Small intestine (tissue), 7 donors: ENCODE measurements at regions not wholly inside any gene's neighbourhood (a gene's known extent, or its start where the extent isn't known, plus 50 kb on each side); places are given as distances from the start of the nearest gene placed in this dataset.

ENCODE experiments used
- DNase-seq, 2 donors: peaks; one replicate each; pipeline versions ENCODE4 v3.0.0 to v3.0.0-alpha.2; 2013
- FAIRE-seq: peaks from 2 replicates; lab custom pipeline; 2012; peaks lifted over from hg19 to GRCh38; lab: Jason Lieb, UNC
- H3K27ac ChIP-seq, 3 donors: one replicate each; pipeline ENCODE4 v1.5.1; 2013; ENCODE audit warnings: low read length in 2 of 3, mild to moderate bottlenecking in 2 of 3, control low read depth in 1 of 3, inconsistent platforms in 1 of 3, low read depth in 1 of 3, moderate library complexity in 1 of 3
- H3K27me3 ChIP-seq, 3 donors: one replicate each; pipeline ENCODE4 v1.6.1; 2013; ENCODE audit warnings: low read length in 3 of 3, inconsistent platforms in 1 of 3; ENCODE audit not compliant: control insufficient read depth in 3 of 3, insufficient read depth in 3 of 3
- H3K36me3 ChIP-seq, 3 donors: one replicate each; pipeline ENCODE4 v1.6.1; 2013; ENCODE audit warnings: low read length in 3 of 3, inconsistent platforms in 1 of 3, low read depth in 1 of 3, mild to moderate bottlenecking in 1 of 3, moderate library complexity in 1 of 3; ENCODE audit not compliant: control insufficient read depth in 3 of 3, insufficient read depth in 2 of 3
- H3K4me1 ChIP-seq, 3 donors: one replicate each; pipeline ENCODE4 v1.6.1; 2013; ENCODE audit warnings: low read length in 2 of 3, inconsistent platforms in 1 of 3, low read depth in 1 of 3, mild to moderate bottlenecking in 1 of 3, moderate library complexity in 1 of 3; ENCODE audit not compliant: control insufficient read depth in 3 of 3, insufficient read depth in 2 of 3
- H3K4me3 ChIP-seq, 3 donors: one replicate each; pipeline ENCODE4 v1.5.1; 2013; ENCODE audit warnings: low read length in 3 of 3, control low read depth in 1 of 3, inconsistent platforms in 1 of 3, low read depth in 1 of 3, mild to moderate bottlenecking in 1 of 3, moderate library complexity in 1 of 3
- H3K9me3 ChIP-seq, 2 donors: one replicate each; pipeline ENCODE4 v1.6.1; 2013; ENCODE audit warnings: low read depth in 1 of 2, low read length in 1 of 2; ENCODE audit not compliant: control insufficient read depth in 2 of 2, insufficient read depth in 1 of 2
- WGBS, 3 donors: extraction: QIAGEN DNeasy Blood & Tissue Kit; methylation state at CpG; one replicate each; pipeline ENCODE4 v1.1.7; 2013; 5-methylcytosine and 5-hydroxymethylcytosine counted together
- donor health status: healthy with polysubstance abuse.
- donor health status: control.
- donor health status: control.
- donor health status: Bipolar disorder and iron deficiency.
- donor health status: healthy.

DNA sequence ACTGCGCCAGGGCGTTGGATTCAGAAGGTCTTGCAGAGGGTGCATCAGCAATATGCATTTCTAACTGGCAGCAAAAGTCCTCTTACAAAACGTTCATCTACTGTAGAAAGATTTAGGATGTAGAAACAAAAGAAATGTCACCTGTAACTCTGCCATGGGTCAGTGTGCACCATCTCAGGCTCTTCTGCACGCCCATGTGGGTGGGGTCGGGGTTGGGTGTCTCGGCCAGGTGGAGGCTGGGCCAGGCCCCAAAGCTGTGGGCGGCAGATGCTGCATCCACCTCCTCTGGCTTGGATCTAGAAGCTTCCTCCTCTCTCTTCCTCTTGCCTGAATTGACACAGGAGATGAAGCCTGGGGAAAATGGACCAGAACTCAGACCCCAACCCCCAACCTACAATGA lies 111.3 kb upstream of the PPP2R2D start:
- H3K27me3 ChIP-seq = no peaks in the 10 kb centered on the region
- H3K36me3 ChIP-seq = no peaks in the 10 kb centered on the region
- H3K4me3 ChIP-seq = no peak overlapping the region
- 77 to 85% (median 80%) methylated on average over 7 of the region's 7 CpGs for WGBS, 3 donors
- no peaks in the 10 kb centered on the region for H3K4me1 ChIP-seq
- no peak for FAIRE-seq
- no peak for DNase-seq
- no peaks in the 10 kb centered on the region for H3K9me3 ChIP-seq
- H3K27ac ChIP-seq = no peak overlapping the region

DNA sequence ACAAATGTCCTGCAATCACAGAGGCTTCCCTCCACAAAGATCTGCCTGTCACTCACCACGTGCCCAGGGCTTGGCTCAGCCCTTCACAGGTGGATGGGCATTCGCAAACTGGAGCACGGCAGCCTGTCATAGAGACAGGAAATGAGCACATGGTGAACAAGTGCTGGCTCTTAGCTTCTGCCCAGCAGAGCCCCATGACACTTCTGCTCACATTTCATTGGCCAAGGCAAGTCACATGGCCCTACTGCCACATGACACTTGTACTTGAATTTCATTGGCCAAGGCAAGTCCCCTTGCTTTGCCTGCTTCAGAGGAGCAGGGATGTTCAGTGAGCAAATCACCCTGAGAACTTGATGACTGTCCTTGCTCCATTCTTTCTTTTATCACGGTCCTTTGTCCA lies 110.8 kb upstream of the PPP2R2D start:
- no peak overlapping the region for H3K27ac ChIP-seq
- FAIRE-seq (no peak), DNase-seq (peak in 1 of 2 donors; percentile 3)
- WGBS, 3 donors = 79 to 81% (median 80%) methylated on average over 4 of the region's 4 CpGs
- no peaks in the 10 kb centered on the region for H3K27me3 ChIP-seq
- no peaks in the 10 kb centered on the region for H3K9me3 ChIP-seq
- no peaks in the 10 kb centered on the region for H3K4me1 ChIP-seq
- no peak overlapping the region for H3K4me3 ChIP-seq
- H3K36me3 ChIP-seq = no peaks in the 10 kb centered on the region

DNA sequence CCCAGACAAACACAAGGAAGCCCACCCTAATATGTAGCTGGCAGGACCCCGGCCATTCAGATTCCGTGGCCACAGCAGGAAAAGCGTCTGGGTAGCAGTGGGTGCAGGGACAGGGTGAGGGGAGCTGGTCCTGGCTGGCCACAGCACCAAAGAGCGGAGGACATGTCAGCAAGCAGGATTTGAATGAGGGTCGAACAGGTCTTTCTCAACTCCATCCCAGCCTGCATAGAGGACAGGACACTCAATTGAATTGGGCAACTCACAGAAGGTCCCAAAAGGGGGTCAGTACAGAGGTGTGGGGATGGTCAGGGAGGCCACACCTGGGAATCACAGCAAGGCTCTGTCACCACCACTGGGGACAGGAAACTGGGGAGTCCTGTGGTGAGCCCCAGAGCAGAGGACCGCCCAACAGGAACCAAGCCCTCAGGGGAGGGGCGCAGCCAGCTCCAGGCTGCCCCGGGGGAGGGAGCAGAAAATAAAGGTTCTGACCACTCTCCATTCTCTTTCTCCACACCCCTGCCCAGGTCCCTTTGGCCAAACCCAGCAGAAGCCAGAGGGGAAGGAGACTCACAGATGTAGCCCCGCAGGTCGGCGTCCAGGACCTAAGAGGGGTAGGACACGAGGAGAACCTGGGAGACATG lies 108.7 kb upstream of the PPP2R2D start:
- no peak overlapping the region for H3K27ac ChIP-seq
- no peak for FAIRE-seq
- 72 to 85% (median 75%) methylated on average over 12 of the region's 12 CpGs for WGBS, 3 donors

DNA sequence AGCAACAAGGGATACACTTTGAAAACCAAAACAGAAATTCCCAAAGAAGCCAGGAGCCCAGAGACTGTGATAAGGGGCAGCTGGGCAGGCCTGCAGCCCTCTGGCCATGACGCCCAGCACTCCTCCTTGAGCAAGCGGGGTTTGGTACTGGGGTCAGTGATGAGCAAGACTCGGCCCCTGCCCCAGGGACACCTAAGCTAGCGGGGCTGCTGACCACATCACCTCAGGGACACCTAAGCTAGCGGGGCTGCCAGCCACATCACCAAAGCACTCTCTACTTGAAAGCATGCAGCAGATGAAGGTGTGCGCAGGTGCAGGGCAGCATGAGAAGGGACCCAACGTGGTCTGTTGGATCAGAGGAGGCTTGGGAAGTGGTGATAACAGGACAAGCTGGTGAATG lies 108.0 kb upstream of the PPP2R2D start:
- WGBS, 3 donors = 79 to 87% (median 83%) methylated on average over 7 of the region's 7 CpGs
- Histone ChIP-seq H3K27me3 (no peaks in the 10 kb centered on the region), H3K4me3 (no peak overlapping the region), H3K4me1 (no peaks in the 10 kb centered on the region), H3K9me3 (peaks cover 0 to 5% of the 10 kb centered on the region in 2 donors), H3K36me3 (no peaks in the 10 kb centered on the region), H3K27ac (no peak overlapping the region)
- DNase-seq (no peak), FAIRE-seq (no peak)

More for the DNA sequence above, 108.7 kb upstream of the PPP2R2D start:
- H3K36me3 ChIP-seq = no peaks in the 10 kb centered on the region
- no peak for DNase-seq
- H3K9me3 ChIP-seq = no peaks in the 10 kb centered on the region
- H3K4me1 ChIP-seq = no peaks in the 10 kb centered on the region
- no peak overlapping the region for H3K4me3 ChIP-seq
- H3K27me3 ChIP-seq = no peaks in the 10 kb centered on the region

DNA sequence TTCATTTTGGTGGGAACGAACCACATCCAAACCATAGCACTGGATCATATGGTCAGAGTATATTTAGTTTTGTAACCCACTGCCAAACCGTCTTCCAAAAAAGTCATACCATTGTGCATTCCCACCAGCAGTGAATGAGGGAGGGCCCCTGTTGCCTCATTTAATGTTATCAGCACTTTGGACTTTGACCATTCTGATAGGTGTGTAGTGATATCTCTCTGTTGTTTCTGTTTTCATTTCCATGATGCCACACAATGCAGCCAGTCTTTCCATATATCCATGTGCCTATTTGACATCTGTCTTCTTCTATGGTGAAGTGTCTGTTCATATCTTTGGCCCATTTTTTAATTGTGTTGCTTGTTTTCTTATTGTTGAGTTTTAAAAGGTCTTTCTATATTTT lies 105.0 kb upstream of the PPP2R2D start:
- WGBS, 3 donors = 29 to 69% (median 42%) methylated on average over 2 of the region's 2 CpGs
- DNase-seq (peak; percentile 56 to 63), FAIRE-seq (no peak)
- Histone ChIP-seq H3K4me1 (no peaks in the 10 kb centered on the region), H3K27ac (no peak overlapping the region), H3K36me3 (no peaks in the 10 kb centered on the region), H3K4me3 (no peak overlapping the region), H3K27me3 (no peaks in the 10 kb centered on the region), H3K9me3 (peaks cover 0 to 5% of the 10 kb centered on the region in 2 donors)

DNA sequence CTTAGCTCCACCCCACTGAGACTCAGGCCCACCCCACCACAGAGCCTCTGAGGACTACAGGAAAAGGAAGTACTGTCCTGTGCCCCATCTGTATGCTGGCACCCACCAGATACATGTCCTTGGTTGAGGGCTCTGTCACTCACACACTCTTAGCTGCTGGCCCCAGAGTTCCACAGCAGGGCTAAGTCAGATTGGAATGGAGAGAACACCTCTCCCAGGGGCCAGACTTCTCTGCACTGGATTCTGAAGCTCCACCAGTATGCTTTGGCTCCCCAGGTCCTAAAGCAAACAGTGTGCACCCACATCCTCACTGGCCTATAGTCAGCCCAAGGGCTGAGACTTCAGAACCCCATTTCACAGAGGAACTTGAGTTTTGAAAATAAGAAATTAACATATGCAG lies 103.2 kb upstream of the PPP2R2D start:
- Histone ChIP-seq H3K9me3 (peaks cover 0 to 5% of the 10 kb centered on the region in 2 donors), H3K36me3 (no peaks in the 10 kb centered on the region), H3K4me3 (no peak overlapping the region), H3K4me1 (no peaks in the 10 kb centered on the region), H3K27ac (no peak overlapping the region), H3K27me3 (no peaks in the 10 kb centered on the region)
- DNase-seq (no peak), FAIRE-seq (no peak)

DNA sequence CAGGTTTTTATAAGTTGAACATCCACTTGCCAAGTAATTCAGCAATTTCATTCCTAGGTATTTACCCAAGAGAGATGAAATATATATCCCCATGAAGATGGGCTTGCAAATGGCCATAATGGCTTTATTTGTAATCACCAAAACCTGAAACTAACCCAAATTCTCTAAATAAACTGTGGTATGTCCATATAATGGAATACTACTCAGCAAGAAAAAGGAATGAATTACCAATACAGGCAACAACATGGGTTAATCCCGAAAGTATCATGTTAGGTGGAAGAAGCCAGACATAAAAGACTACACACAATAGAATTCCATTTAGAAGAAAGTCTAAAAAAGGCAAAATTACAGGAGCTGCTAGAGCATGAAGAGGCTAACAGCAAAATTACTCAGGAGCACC lies 101.4 kb upstream of the PPP2R2D start:
- Histone ChIP-seq H3K9me3 (peaks cover 0 to 5% of the 10 kb centered on the region in 2 donors), H3K4me1 (no peaks in the 10 kb centered on the region), H3K27me3 (no peaks in the 10 kb centered on the region), H3K4me3 (no peak overlapping the region), H3K27ac (no peak overlapping the region), H3K36me3 (no peaks in the 10 kb centered on the region)
- no peak for DNase-seq
- no peak for FAIRE-seq
- 36 to 67% (median 61%) methylated on average over 1 of the region's 1 CpG for WGBS, 3 donors

DNA sequence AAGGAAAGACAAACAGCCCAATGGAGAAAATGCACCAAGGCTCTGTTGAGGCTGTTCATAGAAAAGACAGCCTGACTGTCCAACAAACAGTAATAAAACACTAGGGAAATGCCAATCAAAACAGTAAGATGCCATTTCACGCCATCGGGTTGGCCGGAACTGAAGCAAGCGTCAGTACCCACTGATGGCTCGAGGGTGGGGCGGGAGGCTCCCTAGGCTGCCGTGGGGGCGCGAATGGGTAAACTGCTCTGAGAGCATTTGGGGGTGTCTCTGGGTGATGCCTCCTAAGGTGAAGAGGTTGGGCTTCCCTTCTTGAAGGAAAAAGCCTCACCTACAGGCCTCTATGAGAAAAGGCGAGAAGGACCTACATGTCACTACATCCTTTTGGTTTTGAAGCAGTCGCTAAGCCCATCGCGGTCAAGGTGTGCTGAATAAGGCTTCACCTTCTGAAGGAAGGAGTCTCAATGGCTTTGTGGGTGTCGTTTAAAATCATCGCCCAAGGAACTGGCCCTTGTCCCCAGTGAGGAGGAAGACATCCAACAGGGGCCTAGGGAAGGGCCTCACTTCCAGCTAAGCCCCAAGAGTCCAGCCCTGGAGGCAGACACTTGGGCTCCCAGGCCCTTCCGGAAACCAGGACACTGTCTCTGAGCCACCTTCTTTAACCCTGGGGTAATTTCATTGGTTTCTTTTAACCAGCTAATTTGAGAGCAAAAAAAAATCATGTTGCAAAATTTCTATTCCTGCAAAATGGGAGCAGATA lies 98.5 kb upstream of the PPP2R2D start:
- FAIRE-seq = no peak

More for the DNA sequence above, 98.5 kb upstream of the PPP2R2D start:
- H3K27ac ChIP-seq = no peak overlapping the region
- no peak for DNase-seq
- H3K27me3 ChIP-seq = no peaks in the 10 kb centered on the region
- H3K4me3 ChIP-seq = no peak overlapping the region
- H3K9me3 ChIP-seq = peaks cover 0 to 5% of the 10 kb centered on the region in 2 donors
- no peaks in the 10 kb centered on the region for H3K4me1 ChIP-seq
- H3K36me3 ChIP-seq = no peaks in the 10 kb centered on the region
- 92 to 93% (median 92%) methylated on average over 16 of the region's 16 CpGs for WGBS, 3 donors
